T-helper 2 cell treated with Interferon-gamma antibody and Interleukin-4, amounts not matched to agents 100 ng/mL and 5 ng/mL, for 36 hours (primary cell): ENCODE measurements at regions not wholly inside any gene's neighbourhood (a gene's known extent, or its start where the extent isn't known, plus 50 kb on each side); places are given as distances from the start of the nearest gene placed in this dataset.

Source experiments
- intact Hi-C: fragments of 100-400 bp; cut with micrococcal nuclease; formaldehyde crosslinking; loops from one replicate; pipeline ENCODE4 v1.15.1; 2023

GRCh38 chr10:62545160-62546066, 171.2 kb downstream of the ZNF365 start:
- intact Hi-C loops = no loop called here

- intact Hi-C loops = no loop called here
These were observed 174.5 kb downstream of the ZNF365 start for GRCh38 chr10:62548686-62549085.

- intact Hi-C loops = no loop called here
These were observed 176.0 kb downstream of the ZNF365 start for GRCh38 chr10:62550173-62550572.

GRCh38 chr10:62554632-62555199, 180.5 kb downstream of the ZNF365 start:
- intact Hi-C loops = loop anchor here (1.0 kb wide), 1 partner anchor 604 kb away; no protein-coding TSS in a partner anchor

- intact Hi-C loops = no loop called here
These were observed 185.5 kb downstream of the ZNF365 start for GRCh38 chr10:62559481-62560200.

- intact Hi-C loops = no loop called here
These were observed 186.1 kb downstream of the ZNF365 start for GRCh38 chr10:62560201-62560819.

GRCh38 chr10:62561151-62561550, 187.0 kb downstream of the ZNF365 start:
- intact Hi-C loops = no loop called here

- intact Hi-C loops = no loop called here
These were observed 187.9 kb downstream of the ZNF365 start for GRCh38 chr10:62562101-62562500.

- intact Hi-C loops = no loop called here
These were observed 188.6 kb downstream of the ZNF365 start for GRCh38 chr10:62562795-62563194.

GRCh38 chr10:62573929-62574328, 199.8 kb downstream of the ZNF365 start:
- intact Hi-C loops = no loop called here

- intact Hi-C loops = no loop called here
These were observed 202.9 kb downstream of the ZNF365 start for GRCh38 chr10:62577076-62577475.

- intact Hi-C loops = no loop called here
These were observed 203.6 kb downstream of the ZNF365 start for GRCh38 chr10:62577666-62578291.

- intact Hi-C loops = no loop called here
These were observed 204.1 kb downstream of the ZNF365 start for GRCh38 chr10:62578301-62578700.

- intact Hi-C loops = no loop called here
These were observed 204.7 kb downstream of the ZNF365 start for GRCh38 chr10:62578916-62579315.

- intact Hi-C loops = no loop called here
These were observed 206.2 kb downstream of the ZNF365 start for GRCh38 chr10:62580396-62580795.

GRCh38 chr10:62581351-62581750, 207.2 kb downstream of the ZNF365 start:
- intact Hi-C loops = no loop called here

- intact Hi-C loops = no loop called here
These were observed 208.0 kb downstream of the ZNF365 start for GRCh38 chr10:62582101-62582705.

- intact Hi-C loops = no loop called here
These were observed 208.6 kb downstream of the ZNF365 start for GRCh38 chr10:62582804-62583208.

GRCh38 chr10:62583876-62584615, 209.9 kb downstream of the ZNF365 start:
- intact Hi-C loops = no loop called here

GRCh38 chr10:62584731-62585130, 210.6 kb downstream of the ZNF365 start:
- intact Hi-C loops = no loop called here
